H9 (cell line): ENCODE measurements at regions not wholly inside any gene's neighbourhood (a gene's known extent, or its start where the extent isn't known, plus 50 kb on each side); places are given as distances from the start of the nearest gene placed in this dataset.

Experiments used
- DNase-seq: peaks from one replicate; pipeline ENCODE4 v3.0.0-alpha.2; 2017
- H2AFZ ChIP-seq: one replicate; pipeline ENCODE4 v1.6.1; 2013; ENCODE audit warnings: mild to moderate bottlenecking, low read length, control low read depth, moderate library complexity
- H2AK5ac ChIP-seq: 2 replicates; pipeline ENCODE4 v1.6.1; 2013; ENCODE audit warnings: low read length, control low read depth, mixed read lengths; ENCODE audit not compliant: insufficient read length
- H2BK120ac ChIP-seq: one replicate; pipeline ENCODE4 v1.6.1; 2013; ENCODE audit warnings: low read depth, mild to moderate bottlenecking, low read length, control low read depth, inconsistent platforms; ENCODE audit not compliant: poor library complexity, severe bottlenecking
- H2BK12ac ChIP-seq: 2 replicates; pipeline ENCODE4 v1.6.1; 2013; ENCODE audit warnings: low read length, control low read depth, mixed read lengths, low read depth; ENCODE audit not compliant: insufficient read length
- H2BK15ac ChIP-seq: 2 replicates; pipeline ENCODE4 v1.6.1; 2013; ENCODE audit warnings: low read depth, low read length, control low read depth
- H2BK20ac ChIP-seq: one replicate; pipeline ENCODE4 v1.6.1; 2013; ENCODE audit warnings: low read depth, mild to moderate bottlenecking, low read length, control low read depth, inconsistent platforms; ENCODE audit not compliant: poor library complexity, severe bottlenecking
- H2BK5ac ChIP-seq: 2 replicates; pipeline ENCODE4 v1.6.1; 2013; ENCODE audit warnings: low read length, control low read depth, mixed read lengths; ENCODE audit not compliant: insufficient read length
- H3K14ac ChIP-seq: 2 replicates; pipeline ENCODE4 v1.6.1; 2013; ENCODE audit warnings: low read length, control low read depth; ENCODE audit not compliant: insufficient read depth
- H3K18ac ChIP-seq: 2 replicates; pipeline ENCODE4 v1.6.1; 2013; ENCODE audit warnings: low read depth, mild to moderate bottlenecking, mixed read lengths, low read length, control low read depth; ENCODE audit not compliant: insufficient read length
- H3K23ac ChIP-seq: 2 replicates; pipeline ENCODE4 v1.6.1; 2013; ENCODE audit warnings: low read length, control low read depth, mixed read lengths, low read depth; ENCODE audit not compliant: insufficient read length
- H3K23me2 ChIP-seq: 2 replicates; pipeline ENCODE4 v1.6.1; 2013; ENCODE audit warnings: low read depth, mild to moderate bottlenecking, mixed read lengths, low read length, control low read depth; ENCODE audit not compliant: insufficient read length, poor library complexity, severe bottlenecking
- H3K27ac ChIP-seq: 2 replicates; pipeline ENCODE4 v1.5.1; 2013; ENCODE audit warnings: low read length, control low read depth, mixed read lengths, low read depth; ENCODE audit not compliant: insufficient read length
- H3K27me3 ChIP-seq: 2 replicates; pipeline ENCODE4 v1.6.1; 2013; ENCODE audit warnings: low read length, control low read depth, inconsistent platforms; ENCODE audit not compliant: insufficient read depth
- H3K4ac ChIP-seq: 2 replicates; pipeline ENCODE4 v1.6.1; 2013; ENCODE audit warnings: low read depth, mild to moderate bottlenecking, control low read depth, inconsistent platforms, low read length, moderate library complexity
- H3K4me1 ChIP-seq: 2 replicates; pipeline ENCODE4 v1.6.1; 2013; ENCODE audit warnings: low read length, control low read depth, inconsistent platforms; ENCODE audit not compliant: insufficient read depth
- H3K4me2 ChIP-seq: 2 replicates; pipeline ENCODE4 v1.6.1; 2013; ENCODE audit warnings: low read length, control low read depth, mixed read lengths; ENCODE audit not compliant: insufficient read length, insufficient read depth
- H3K56ac ChIP-seq: 2 replicates; pipeline ENCODE4 v1.6.1; 2013; ENCODE audit warnings: low read depth, mild to moderate bottlenecking, mixed read lengths, low read length, control low read depth; ENCODE audit not compliant: insufficient read length
- H3K79me1 ChIP-seq: 2 replicates; pipeline ENCODE4 v1.6.1; 2013; ENCODE audit warnings: low read depth, mild to moderate bottlenecking, moderate library complexity, low read length, control low read depth, inconsistent platforms; ENCODE audit not compliant: insufficient read depth, poor library complexity, severe bottlenecking
- H3K79me2 ChIP-seq: 2 replicates; pipeline ENCODE4 v1.6.1; 2013; ENCODE audit warnings: low read length, control low read depth, inconsistent platforms; ENCODE audit not compliant: insufficient read depth
- H3K9ac ChIP-seq: 2 replicates; pipeline ENCODE4 v1.6.1; 2013; ENCODE audit warnings: low read length, control low read depth, mixed read lengths; ENCODE audit not compliant: insufficient read length; ENCODE audit errors: extremely low read depth
- H3K9me3 ChIP-seq: one replicate; pipeline ENCODE4 v1.6.1; 2013; ENCODE audit warnings: low read depth, low read length, inconsistent platforms; ENCODE audit not compliant: control insufficient read depth
- H3T11ph ChIP-seq: one replicate; pipeline ENCODE4 v1.6.1; 2013; ENCODE audit warnings: mild to moderate bottlenecking, low read length, control low read depth, inconsistent platforms
- H4K20me1 ChIP-seq: one replicate; pipeline ENCODE4 v1.6.1; 2013; ENCODE audit not compliant: control insufficient read depth, insufficient read length, insufficient read depth
- H4K5ac ChIP-seq: 2 replicates; pipeline ENCODE4 v1.6.1; 2013; ENCODE audit warnings: low read depth, mild to moderate bottlenecking, mixed read lengths, low read length, control low read depth; ENCODE audit not compliant: insufficient read length
- H4K8ac ChIP-seq: replicated peaks from 2 replicates; pipeline ENCODE4 v1.6.1; 2013; ENCODE audit warnings: low read length, control low read depth, mixed read lengths, low read depth; ENCODE audit not compliant: insufficient read length
- H4K91ac ChIP-seq: 2 replicates; pipeline ENCODE4 v1.6.1; 2013; ENCODE audit warnings: low read depth, mild to moderate bottlenecking, moderate library complexity, mixed read lengths, low read length, control low read depth; ENCODE audit not compliant: insufficient read length
- H3K27ac Mint-ChIP-seq, 3 experiments: 2 replicates in 2 of 3; 3 replicates in 1 of 3; pipeline ENCODE4 v1.8.0; 2020 to 2021; ENCODE audit warnings: mixed read lengths in 3 of 3, mild to moderate bottlenecking in 1 of 3, moderate library complexity in 1 of 3
- H3K27me3 Mint-ChIP-seq: 2 replicates; pipeline ENCODE4 v1.8.0; 2021; ENCODE audit warnings: low read depth, mild to moderate bottlenecking, moderate library complexity, mixed read lengths
- H3K36me3 Mint-ChIP-seq, 3 experiments: 2 replicates in 2 of 3; 3 replicates in 1 of 3; pipeline ENCODE4 v1.8.0; 2020 to 2021; ENCODE audit warnings: low read depth in 3 of 3, mixed read lengths in 3 of 3; ENCODE audit not compliant: insufficient read depth in 1 of 3
- H3K4me1 Mint-ChIP-seq, 2 experiments: 2 replicates each; pipeline ENCODE4 v1.8.0; 2020; ENCODE audit warnings: mixed read lengths in 2 of 2
- H3K4me3 Mint-ChIP-seq, 2 experiments: 2 replicates in 1 of 2; 3 replicates in 1 of 2; pipeline ENCODE4 v1.8.0; 2020 to 2021; ENCODE audit warnings: mild to moderate bottlenecking in 2 of 2, mixed read lengths in 2 of 2, moderate library complexity in 1 of 2
- H3K9me3 Mint-ChIP-seq, 2 experiments: 2 replicates in 1 of 2; 3 replicates in 1 of 2; pipeline ENCODE4 v1.8.0; 2020; ENCODE audit warnings: mild to moderate bottlenecking in 2 of 2, mixed read lengths in 2 of 2, moderate library complexity in 1 of 2
- CTCF ChIP-seq: fragments of 200-600 bp; sonication (generic); conservative IDR thresholded peaks from 3 replicates; pipeline ENCODE4 v1.8.0; 2021; ENCODE audit warnings: antibody characterized with exemption, mild to moderate bottlenecking
- WGBS: extraction: QIAGEN DNeasy Blood & Tissue Kit; methylation state at CpG from one replicate; pipeline ENCODE4 v1.1.7; 2013; ENCODE audit warnings: missing lambda C conversion rate, low lambda C conversion rate, mixed read lengths; ENCODE audit not compliant: insufficient read length; ENCODE audit errors: extremely low coverage; 5-methylcytosine and 5-hydroxymethylcytosine counted together

- no peak for TF ChIP-seq CTCF
- H2AFZ ChIP-seq = no peak overlapping the region
- H3K23ac ChIP-seq = no peak overlapping the region
- H3K18ac ChIP-seq = peak overlapping the region; percentile 22
- H3K27ac ChIP-seq = peak overlapping the region; percentile 91
- H3K79me2 ChIP-seq = no peaks in the 10 kb centered on the region
- no peak overlapping the region for H3K4ac ChIP-seq
- no peaks in the 10 kb centered on the region; a peak in 1 of 7 replicates for H3K36me3 Mint-ChIP-seq
- H4K8ac ChIP-seq = no peak overlapping the region
- no peak overlapping the region for H3K4me2 ChIP-seq
- peak overlapping the region; percentile 80 to 95 (median 88) for H3K27ac Mint-ChIP-seq
- no peak overlapping the region for H2BK20ac ChIP-seq
- H2BK120ac ChIP-seq = no peak overlapping the region
- no peaks in the 10 kb centered on the region for H3K23me2 ChIP-seq
- peaks cover 76 to 80% of the 10 kb centered on the region in 2 experiments for H3K4me1 Mint-ChIP-seq
- no peaks in the 10 kb centered on the region for H3K27me3 ChIP-seq
- H3K14ac ChIP-seq = no peak overlapping the region
- H4K20me1 ChIP-seq = no peaks in the 10 kb centered on the region
- H3K56ac ChIP-seq = no peak overlapping the region
- peak overlapping the region; percentile 16 for H2BK12ac ChIP-seq
- no peak overlapping the region for H4K91ac ChIP-seq
- WGBS = no CpG with 5 or more reads among the region's 1 CpG
- H2BK5ac ChIP-seq = no peak overlapping the region
- DNase-seq = no peak
- no peak overlapping the region for H3K9ac ChIP-seq
- H2AK5ac ChIP-seq = no peak overlapping the region
- no peak overlapping the region for H4K5ac ChIP-seq
- H3K27me3 Mint-ChIP-seq = no peaks in the 10 kb centered on the region; the same call in 1 of the 2 replicates
- H3K9me3 Mint-ChIP-seq = no peaks in the 10 kb centered on the region; a peak in 1 of 5 replicates
- H3T11ph ChIP-seq = no peak overlapping the region
- H3K79me1 ChIP-seq = no peaks in the 10 kb centered on the region
- H3K4me1 ChIP-seq = peaks cover 22% of the 10 kb centered on the region
- no peaks in the 10 kb centered on the region for H3K9me3 ChIP-seq
- H3K4me3 Mint-ChIP-seq = peak overlapping the region in 1 of 2 experiments; percentile 11; a peak in 1 of 5 replicates
- no peak overlapping the region for H2BK15ac ChIP-seq
These were observed 513.9 kb downstream of the OMA1 start for GRCh38 chr1:58032611-58033073.
